ENCODE measurements at regions not wholly inside any gene's neighbourhood (a gene's known extent, or its start where the extent isn't known, plus 50 kb on each side); places are given as distances from the start of the nearest gene placed in this dataset.

- in situ Hi-C loops (cut with MboI; ENCODE audit: low sequenced_read_pairs, unreplicated experiment) = no loop called here
- no peak for TF ChIP-seq CTCF (IDR thresholded peaks at IDR 0.05; ENCODE audit: borderline replicate concordance, control extremely low read depth, extremely low read depth, insufficient read depth, missing control alignments)
- no peak for DNase-seq (ENCODE audit: low spot score)
Observed at GRCh38 chr2:14239605-14240004, 392.9 kb upstream of the LRATD1 start.

- in situ Hi-C loops (cut with MboI; ENCODE audit: low sequenced_read_pairs, unreplicated experiment) = no loop called here
- TF ChIP-seq CTCF (IDR thresholded peaks at IDR 0.05; ENCODE audit: borderline replicate concordance, control extremely low read depth, extremely low read depth, insufficient read depth, missing control alignments) = no peak
- no peak for DNase-seq (ENCODE audit: low spot score)
Observed at GRCh38 chr2:14240868-14241267, 391.6 kb upstream of the LRATD1 start.

- in situ Hi-C loops (cut with MboI; ENCODE audit: low sequenced_read_pairs, unreplicated experiment) = no loop called here
- DNase-seq (ENCODE audit: low spot score) = no peak
- TF ChIP-seq CTCF (IDR thresholded peaks at IDR 0.05; ENCODE audit: borderline replicate concordance, control extremely low read depth, extremely low read depth, insufficient read depth, missing control alignments) = no peak
Observed at GRCh38 chr2:14245901-14246300, 386.6 kb upstream of the LRATD1 start.

GRCh38 chr2:14255135-14255820, 377.2 kb upstream of the LRATD1 start:
- no peak for DNase-seq (ENCODE audit: low spot score)
- no peak for TF ChIP-seq CTCF (IDR thresholded peaks at IDR 0.05; ENCODE audit: borderline replicate concordance, control extremely low read depth, extremely low read depth, insufficient read depth, missing control alignments)
- in situ Hi-C loops (cut with MboI; ENCODE audit: low sequenced_read_pairs, unreplicated experiment) = no loop called here

GRCh38 chr2:14256890-14257289, 375.6 kb upstream of the LRATD1 start:
- in situ Hi-C loops (cut with MboI; ENCODE audit: low sequenced_read_pairs, unreplicated experiment) = no loop called here
- DNase-seq (ENCODE audit: low spot score) = no peak
- TF ChIP-seq CTCF (IDR thresholded peaks at IDR 0.05; ENCODE audit: borderline replicate concordance, control extremely low read depth, extremely low read depth, insufficient read depth, missing control alignments) = no peak

- no peak for TF ChIP-seq CTCF (IDR thresholded peaks at IDR 0.05; ENCODE audit: borderline replicate concordance, control extremely low read depth, extremely low read depth, insufficient read depth, missing control alignments)
- no peak for DNase-seq (ENCODE audit: low spot score)
- in situ Hi-C loops (cut with MboI; ENCODE audit: low sequenced_read_pairs, unreplicated experiment) = no loop called here
Observed at GRCh38 chr2:14257801-14258507, 374.6 kb upstream of the LRATD1 start.
